ENCODE measurements at regions not wholly inside any gene's neighbourhood (a gene's known extent, or its start where the extent isn't known, plus 50 kb on each side); places are given as distances from the start of the nearest gene placed in this dataset.

- no peak for DNase-seq (ENCODE audit: low read depth)
Measured at GRCh38 chr9:135254176-135255032, 166.9 kb downstream of the OLFM1 start.

DNA sequence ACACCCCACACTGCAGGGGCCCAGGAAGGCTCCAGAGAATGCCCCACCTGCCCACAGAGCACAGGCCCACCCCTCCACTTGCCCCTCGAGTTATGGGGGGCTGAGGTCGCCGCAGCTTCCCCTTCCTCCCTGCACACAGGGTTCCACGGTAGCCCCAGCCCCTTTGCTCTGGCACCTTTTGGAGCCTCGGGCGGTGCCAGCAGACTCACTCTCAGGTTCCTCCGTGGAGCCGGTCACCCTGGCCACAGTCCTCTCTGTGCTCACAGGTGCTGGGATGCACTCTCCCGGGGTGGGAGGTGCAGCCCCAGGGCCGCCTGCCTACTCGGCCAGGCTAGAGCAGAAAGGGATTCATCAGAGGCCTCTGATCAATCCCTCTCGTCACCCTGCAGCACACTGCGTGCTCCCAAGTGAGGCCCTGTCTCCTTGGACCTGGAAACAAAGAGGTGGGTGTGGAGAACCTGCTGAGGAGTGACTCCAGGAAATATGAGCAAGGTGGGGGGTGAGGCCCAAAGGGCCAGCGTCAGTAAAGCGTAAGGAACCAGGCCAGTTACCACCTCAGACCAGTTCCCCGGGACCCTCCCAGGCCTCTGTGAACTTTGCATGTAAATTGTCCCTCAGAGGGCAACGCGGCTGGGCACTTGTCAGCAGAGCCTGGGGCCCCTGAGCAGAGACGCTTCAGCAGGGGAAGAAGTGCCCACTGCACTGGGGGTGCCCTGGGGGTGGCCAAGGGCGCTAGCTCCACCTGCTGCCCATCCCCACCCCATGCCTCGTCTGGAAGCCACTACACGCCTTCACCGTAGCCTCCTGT, 167.8 kb downstream of the OLFM1 start:
- DNase-seq (ENCODE audit: low read depth) = no peak

DNA sequence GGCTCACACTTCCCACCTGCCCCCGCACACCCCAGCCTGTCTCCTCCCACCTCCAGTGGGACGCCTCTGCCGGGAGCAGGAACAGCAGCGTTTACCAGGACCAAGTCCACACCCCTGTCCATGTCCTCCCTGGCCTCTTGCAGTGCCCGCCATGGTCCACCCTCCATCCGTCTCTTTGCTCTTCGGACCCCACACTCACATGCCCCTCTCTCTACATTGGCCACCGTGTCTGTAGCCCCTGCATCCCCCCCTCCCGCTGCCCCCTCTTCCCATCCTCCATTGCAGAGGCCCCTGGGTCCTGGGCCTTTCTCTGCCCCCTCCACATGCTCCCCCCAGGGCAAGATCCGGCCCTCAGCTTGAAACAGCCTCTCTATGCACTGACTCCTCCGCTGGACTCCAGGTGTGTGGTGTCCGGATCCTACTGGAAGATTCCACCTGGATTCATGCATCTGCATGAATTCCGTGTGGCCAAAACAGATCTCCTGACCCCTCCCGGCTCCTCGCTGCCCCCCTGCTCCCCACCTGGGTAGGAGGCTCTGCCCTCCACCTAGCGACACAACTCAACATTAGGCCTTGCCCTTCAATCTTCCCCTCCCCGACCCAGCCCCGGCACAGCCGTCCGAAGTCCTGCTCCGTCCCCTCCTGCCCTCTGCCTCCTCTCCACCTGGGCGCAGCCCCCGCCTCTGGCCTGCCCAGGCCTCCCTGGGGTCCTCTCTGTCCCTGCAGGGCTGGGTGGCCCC, 168.5 kb downstream of the OLFM1 start:
- DNase-seq (ENCODE audit: low read depth) = no peak

DNA sequence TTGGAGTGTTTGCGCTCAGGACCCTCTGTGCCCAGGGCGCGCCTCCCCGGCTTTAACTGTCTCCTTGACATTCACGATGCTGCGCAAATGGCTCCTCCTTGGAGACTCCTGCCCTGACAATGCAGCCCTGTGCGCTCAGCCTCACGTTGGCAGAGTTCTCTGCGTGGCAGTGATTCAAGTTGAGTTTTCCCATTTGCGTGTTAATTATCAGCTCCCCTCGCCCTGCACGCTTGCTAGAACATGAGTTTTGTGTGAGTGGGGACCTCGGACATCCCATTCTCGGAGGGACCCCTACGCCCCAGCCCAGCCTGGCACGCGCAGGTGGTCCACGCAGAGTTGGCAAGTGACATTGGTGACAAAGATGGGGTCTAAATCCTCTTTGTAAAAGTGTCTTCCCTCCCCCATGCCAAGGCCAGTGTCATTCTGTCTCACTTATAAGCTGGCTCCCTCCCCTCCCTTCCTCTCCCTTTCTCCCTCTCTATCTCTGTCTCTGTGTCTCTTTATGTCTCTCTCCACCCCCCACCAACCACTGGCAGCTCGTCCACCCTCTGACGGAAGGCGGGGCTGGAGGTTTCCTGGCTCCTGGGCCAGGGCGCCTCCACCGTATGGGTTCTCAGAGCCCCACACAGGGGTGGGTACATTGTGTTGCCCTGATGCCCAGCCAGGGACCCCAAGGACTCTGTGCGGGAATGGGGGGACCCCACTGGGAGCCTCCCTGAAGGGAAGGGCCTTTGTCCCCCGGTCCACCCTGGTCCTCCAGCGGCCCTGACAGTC, 169.3 kb downstream of the OLFM1 start:
- DNase-seq (ENCODE audit: low read depth) = no peak

- DNase-seq (ENCODE audit: low read depth) = no peak
Measured at GRCh38 chr9:135258461-135258860, 171.0 kb downstream of the OLFM1 start.

DNA sequence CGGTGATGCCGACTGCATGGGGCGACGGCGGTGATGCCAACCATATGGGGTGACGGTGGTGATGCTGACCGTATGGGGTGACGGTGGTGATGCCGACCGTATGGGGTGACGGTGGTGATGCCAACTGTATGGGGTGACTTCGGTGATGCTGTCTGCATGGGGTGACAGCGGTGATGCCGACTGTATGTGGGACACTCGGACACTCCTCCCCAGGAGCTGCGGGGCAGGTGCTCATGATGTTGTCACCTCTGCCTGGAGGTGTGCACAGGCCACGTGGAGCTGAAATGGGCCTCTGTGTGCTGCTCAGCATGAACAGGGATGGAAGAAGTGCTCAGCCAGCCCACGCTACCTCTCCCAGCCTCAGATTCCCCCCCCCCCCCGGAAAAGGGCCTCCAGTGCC, 171.8 kb downstream of the OLFM1 start:
- DNase-seq (ENCODE audit: low read depth) = no peak

GRCh38 chr9:135260221-135261180, 173.0 kb downstream of the OLFM1 start:
- no peak for DNase-seq (ENCODE audit: low read depth)

DNA sequence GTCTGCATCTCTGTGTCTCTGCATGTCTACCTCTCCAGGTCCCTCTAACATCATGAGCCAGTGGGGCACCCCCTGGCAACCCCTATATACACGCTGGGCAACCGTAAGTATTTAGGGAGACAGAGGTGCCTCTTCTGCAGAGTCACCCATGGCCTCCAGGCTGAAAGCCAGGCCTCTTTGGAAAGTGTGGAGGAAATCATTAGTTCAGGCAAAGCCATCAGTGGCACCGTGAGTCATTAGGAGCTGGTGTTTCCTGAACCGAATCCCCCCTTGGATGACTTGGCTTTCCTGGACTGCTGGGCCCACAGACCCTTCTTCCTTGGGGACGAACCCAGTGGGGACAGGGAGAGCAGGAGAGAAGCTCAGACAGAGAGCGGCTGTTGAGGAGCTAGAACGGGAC, 174.8 kb downstream of the OLFM1 start:
- DNase-seq (ENCODE audit: low read depth) = no peak

- no peak for DNase-seq (ENCODE audit: low read depth)
Measured at GRCh38 chr9:135263511-135263910, 176.0 kb downstream of the OLFM1 start.

GRCh38 chr9:135265931-135266330, 178.5 kb downstream of the OLFM1 start:
- no peak for DNase-seq (ENCODE audit: low read depth)

- DNase-seq (ENCODE audit: low read depth) = no peak
Measured at GRCh38 chr9:135267191-135267809, 179.8 kb downstream of the OLFM1 start.

- no peak for DNase-seq (ENCODE audit: low read depth)
Measured at GRCh38 chr9:135268031-135268430, 180.6 kb downstream of the OLFM1 start.

DNA sequence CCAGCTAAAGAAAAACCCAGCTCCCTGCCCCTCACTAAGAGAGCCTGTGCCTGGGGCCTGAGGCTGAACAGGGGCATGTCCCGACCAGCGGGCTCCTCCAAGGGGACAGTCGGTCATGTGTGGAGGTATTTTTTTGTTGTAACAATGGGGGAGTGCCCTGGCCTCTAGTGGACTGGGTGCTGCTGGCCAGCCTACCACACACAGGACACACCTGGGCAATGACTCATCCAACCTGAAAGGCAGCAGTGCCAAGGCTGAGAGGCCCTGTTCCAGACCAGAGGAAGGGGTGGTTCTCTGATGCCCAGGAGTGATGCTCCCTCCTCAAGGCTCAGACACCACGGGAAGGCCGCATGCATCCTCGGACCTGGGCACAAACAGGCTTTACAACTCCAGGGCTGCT, 181.5 kb downstream of the OLFM1 start:
- DNase-seq (ENCODE audit: low read depth) = no peak

GRCh38 chr9:135269912-135270830, 182.7 kb downstream of the OLFM1 start:
- DNase-seq (ENCODE audit: low read depth) = no peak

- no peak for DNase-seq (ENCODE audit: low read depth)
Measured at GRCh38 chr9:135271425-135271824, 184.0 kb downstream of the OLFM1 start.

GRCh38 chr9:135272608-135273007, 185.1 kb downstream of the OLFM1 start:
- no peak for DNase-seq (ENCODE audit: low read depth)

GRCh38 chr9:135273008-135273407, 185.5 kb downstream of the OLFM1 start:
- no peak for DNase-seq (ENCODE audit: low read depth)

- no peak for DNase-seq (ENCODE audit: low read depth)
Measured at GRCh38 chr9:135275163-135275562, 187.7 kb downstream of the OLFM1 start.
